Muscle layer of colon (tissue), 2 donors: ENCODE measurements at regions not wholly inside any gene's neighbourhood (a gene's known extent, or its start where the extent isn't known, plus 50 kb on each side); places are given as distances from the start of the nearest gene placed in this dataset.

Experiments
- H3K27ac ChIP-seq: one replicate; pipeline ENCODE4 v1.7.0; 2013; ENCODE audit warnings: low read depth, mild to moderate bottlenecking, low read length, moderate library complexity
- H3K27me3 ChIP-seq, 2 donors: one replicate each; pipeline ENCODE4 v1.7.0; 2013; ENCODE audit warnings: low read length in 2 of 2, mild to moderate bottlenecking in 2 of 2; ENCODE audit not compliant: insufficient read depth in 2 of 2, control insufficient read depth in 1 of 2
- H3K36me3 ChIP-seq: one replicate; pipeline ENCODE4 v1.7.0; 2013; ENCODE audit warnings: mild to moderate bottlenecking, low read length; ENCODE audit not compliant: insufficient read depth
- H3K4me1 ChIP-seq: one replicate; pipeline ENCODE4 v1.7.0; 2013; ENCODE audit warnings: mild to moderate bottlenecking, low read length; ENCODE audit not compliant: insufficient read depth
- H3K4me3 ChIP-seq, 2 donors: one replicate each; pipeline ENCODE4 v1.7.0; 2013; ENCODE audit warnings: low read length in 2 of 2, low read depth in 1 of 2, mild to moderate bottlenecking in 1 of 2, moderate library complexity in 1 of 2
- H3K9ac ChIP-seq: one replicate; pipeline ENCODE4 v1.7.0; 2013; ENCODE audit warnings: low read length
- H3K9me3 ChIP-seq: one replicate; pipeline ENCODE4 v1.7.0; 2013; ENCODE audit warnings: mild to moderate bottlenecking, low read length
- donor health status: abdominal sarcoma.
- donor health status: Adenocarcinoma of cecum.

- Histone ChIP-seq H3K4me3 (no peak overlapping the region), H3K4me1 (peaks cover 10% of the 10 kb centered on the region), H3K9ac (no peak overlapping the region), H3K36me3 (no peaks in the 10 kb centered on the region), H3K27me3 (no peaks in the 10 kb centered on the region), H3K27ac (no peak overlapping the region), H3K9me3 (no peaks in the 10 kb centered on the region)
Measured at GRCh38 chr4:138702190-138702824, 313.3 kb upstream of the NOCT start.

GRCh38 chr4:138698641-138699040 is 316.9 kb upstream of the NOCT start:
- Histone ChIP-seq H3K27ac (no peak overlapping the region), H3K9ac (no peak overlapping the region), H3K4me1 (peaks cover 10% of the 10 kb centered on the region), H3K9me3 (no peaks in the 10 kb centered on the region), H3K36me3 (no peaks in the 10 kb centered on the region), H3K27me3 (no peaks in the 10 kb centered on the region), H3K4me3 (no peak overlapping the region)

GRCh38 chr4:138697851-138698250 is 317.7 kb upstream of the NOCT start:
- no peak overlapping the region for H3K4me3 ChIP-seq
- no peak overlapping the region for H3K9ac ChIP-seq

GRCh38 chr4:138696771-138697170 is 318.8 kb upstream of the NOCT start:
- no peaks in the 10 kb centered on the region for H3K9me3 ChIP-seq
- H3K4me3 ChIP-seq: no peak overlapping the region
- no peak overlapping the region for H3K27ac ChIP-seq
- peaks cover 6% of the 10 kb centered on the region for H3K4me1 ChIP-seq
- H3K9ac ChIP-seq: no peak overlapping the region
- H3K36me3 ChIP-seq: no peaks in the 10 kb centered on the region
- H3K27me3 ChIP-seq: no peaks in the 10 kb centered on the region

More at GRCh38 chr4:138697851-138698250, 317.7 kb upstream of the NOCT start:
- H3K4me1 ChIP-seq: peaks cover 10% of the 10 kb centered on the region
- H3K27ac ChIP-seq: no peak overlapping the region
- no peaks in the 10 kb centered on the region for H3K27me3 ChIP-seq
- H3K9me3 ChIP-seq: no peaks in the 10 kb centered on the region
- no peaks in the 10 kb centered on the region for H3K36me3 ChIP-seq

- Histone ChIP-seq H3K4me1 (no peaks in the 10 kb centered on the region), H3K27me3 (no peaks in the 10 kb centered on the region), H3K9ac (no peak overlapping the region), H3K4me3 (no peak overlapping the region), H3K36me3 (no peaks in the 10 kb centered on the region), H3K27ac (no peak overlapping the region), H3K9me3 (no peaks in the 10 kb centered on the region)
Measured at GRCh38 chr4:138696058-138696457, 319.5 kb upstream of the NOCT start.

GRCh38 chr4:138693526-138693925 is 322.1 kb upstream of the NOCT start:
- H3K4me1 ChIP-seq: no peaks in the 10 kb centered on the region
- H3K9me3 ChIP-seq: no peaks in the 10 kb centered on the region
- no peaks in the 10 kb centered on the region for H3K36me3 ChIP-seq
- H3K27me3 ChIP-seq: no peaks in the 10 kb centered on the region
- H3K27ac ChIP-seq: no peak overlapping the region
- no peak overlapping the region for H3K4me3 ChIP-seq
- no peak overlapping the region for H3K9ac ChIP-seq

- Histone ChIP-seq H3K4me3 (no peak overlapping the region), H3K9me3 (no peaks in the 10 kb centered on the region), H3K27me3 (no peaks in the 10 kb centered on the region), H3K27ac (no peak overlapping the region), H3K4me1 (no peaks in the 10 kb centered on the region), H3K9ac (no peak overlapping the region), H3K36me3 (no peaks in the 10 kb centered on the region)
Measured at GRCh38 chr4:138692411-138692810, 323.2 kb upstream of the NOCT start.

- Histone ChIP-seq H3K4me1 (peaks cover 14% of the 10 kb centered on the region), H3K9me3 (no peaks in the 10 kb centered on the region), H3K9ac (no peak overlapping the region)
Measured at GRCh38 chr4:138689593-138689992, 326.0 kb upstream of the NOCT start.

GRCh38 chr4:138689187-138689586 is 326.4 kb upstream of the NOCT start:
- no peak overlapping the region for H3K27ac ChIP-seq
- no peak overlapping the region for H3K9ac ChIP-seq

More at GRCh38 chr4:138689593-138689992, 326.0 kb upstream of the NOCT start:
- no peaks in the 10 kb centered on the region for H3K36me3 ChIP-seq
- H3K27me3 ChIP-seq: no peaks in the 10 kb centered on the region
- H3K4me3 ChIP-seq: no peak overlapping the region
- H3K27ac ChIP-seq: no peak overlapping the region

GRCh38 chr4:138688408-138689085 is 327.0 kb upstream of the NOCT start:
- H3K27ac ChIP-seq: no peak overlapping the region
- H3K4me3 ChIP-seq: no peak overlapping the region
- H3K4me1 ChIP-seq: peaks cover 14% of the 10 kb centered on the region
- H3K9me3 ChIP-seq: no peaks in the 10 kb centered on the region
- no peaks in the 10 kb centered on the region for H3K36me3 ChIP-seq
- no peak overlapping the region for H3K9ac ChIP-seq
- H3K27me3 ChIP-seq: no peaks in the 10 kb centered on the region

More at GRCh38 chr4:138689187-138689586, 326.4 kb upstream of the NOCT start:
- no peaks in the 10 kb centered on the region for H3K27me3 ChIP-seq
- no peaks in the 10 kb centered on the region for H3K36me3 ChIP-seq
- H3K4me3 ChIP-seq: no peak overlapping the region
- H3K9me3 ChIP-seq: no peaks in the 10 kb centered on the region
- H3K4me1 ChIP-seq: peaks cover 14% of the 10 kb centered on the region

- no peak overlapping the region for H3K4me3 ChIP-seq
Measured at GRCh38 chr4:138686106-138686835, 329.3 kb upstream of the NOCT start.

More at GRCh38 chr4:138686106-138686835, 329.3 kb upstream of the NOCT start:
- Histone ChIP-seq H3K9me3 (no peaks in the 10 kb centered on the region), H3K4me1 (peaks cover 18% of the 10 kb centered on the region), H3K9ac (no peak overlapping the region), H3K36me3 (no peaks in the 10 kb centered on the region), H3K27me3 (no peaks in the 10 kb centered on the region), H3K27ac (peak overlapping the region; percentile 19)
